Breast epithelium (tissue), 4 donors: ENCODE measurements at regions not wholly inside any gene's neighbourhood (a gene's known extent, or its start where the extent isn't known, plus 50 kb on each side); places are given as distances from the start of the nearest gene placed in this dataset.

Experiments used
- DNase-seq, 2 donors: peaks; one replicate each; pipeline ENCODE4 v3.0.0-alpha.2; 2019; ENCODE audit warnings: low spot score in 2 of 2
- H3K27ac ChIP-seq, 2 donors: fragments of 200-600 bp; sonication (generic) in 1 of 2; one replicate each; pipeline ENCODE4 v1.5.1; 2016 to 2019; ENCODE audit warnings: mild to moderate bottlenecking in 1 of 2
- H3K27me3 ChIP-seq, 2 donors: fragments of 200-600 bp; sonication (generic) in 1 of 2; one replicate each; pipeline versions ENCODE4 v1.5.1 to v1.6.0; 2017 to 2019; ENCODE audit warnings: control low read depth in 1 of 2, mild to moderate bottlenecking in 1 of 2
- H3K36me3 ChIP-seq: fragments of 200-600 bp; one replicate; pipeline ENCODE4 v1.5.1; 2019
- H3K4me1 ChIP-seq, 2 donors: fragments of 200-600 bp; sonication (generic); one replicate each; pipeline ENCODE4 v1.5.1; 2016 to 2019; ENCODE audit warnings: control low read depth in 1 of 2
- H3K4me3 ChIP-seq, 3 donors: fragments of 200-600 bp; sonication (generic); 1 replicate in 2 of 3; 2 replicates in 1 of 3; pipeline ENCODE4 v1.5.1; 2016 to 2019; ENCODE audit warnings: mild to moderate bottlenecking in 3 of 3, moderate library complexity in 2 of 3
- H3K9me3 ChIP-seq, 2 donors: fragments of 200-600 bp; sonication (generic) in 1 of 2; one replicate each; pipeline ENCODE4 v1.5.1; 2016 to 2019; ENCODE audit warnings: control low read depth in 1 of 2
- POLR2A ChIP-seq: fragments of 450-650 bp; IDR thresholded peaks from one replicate; pipeline ENCODE4 v1.6.1; 2016; ENCODE audit warnings: antibody characterized with exemption, mild to moderate bottlenecking, moderate library complexity
- POLR2AphosphoS5 ChIP-seq, 3 donors: sonication (generic); formaldehyde crosslinking; IDR thresholded peaks; one replicate each; pipeline ENCODE4 v1.6.1; 2017; ENCODE audit warnings: antibody characterized with exemption in 3 of 3
- intact Hi-C: fragments of 100-400 bp; cut with DNase I; formaldehyde crosslinking; loops from one replicate; pipeline ENCODE4 v1.15.1; 2023; ENCODE audit warnings: low total_unique reads
- TF ChIP-seq, protein P1 (sequence below), 3 donors: fragments of 450-650 bp; IDR thresholded peaks; one replicate each; pipeline ENCODE4 v1.5.1; 2016 to 2017; ENCODE audit warnings: antibody characterized with exemption in 3 of 3, mild to moderate bottlenecking in 3 of 3, moderate library complexity in 3 of 3

DNA sequence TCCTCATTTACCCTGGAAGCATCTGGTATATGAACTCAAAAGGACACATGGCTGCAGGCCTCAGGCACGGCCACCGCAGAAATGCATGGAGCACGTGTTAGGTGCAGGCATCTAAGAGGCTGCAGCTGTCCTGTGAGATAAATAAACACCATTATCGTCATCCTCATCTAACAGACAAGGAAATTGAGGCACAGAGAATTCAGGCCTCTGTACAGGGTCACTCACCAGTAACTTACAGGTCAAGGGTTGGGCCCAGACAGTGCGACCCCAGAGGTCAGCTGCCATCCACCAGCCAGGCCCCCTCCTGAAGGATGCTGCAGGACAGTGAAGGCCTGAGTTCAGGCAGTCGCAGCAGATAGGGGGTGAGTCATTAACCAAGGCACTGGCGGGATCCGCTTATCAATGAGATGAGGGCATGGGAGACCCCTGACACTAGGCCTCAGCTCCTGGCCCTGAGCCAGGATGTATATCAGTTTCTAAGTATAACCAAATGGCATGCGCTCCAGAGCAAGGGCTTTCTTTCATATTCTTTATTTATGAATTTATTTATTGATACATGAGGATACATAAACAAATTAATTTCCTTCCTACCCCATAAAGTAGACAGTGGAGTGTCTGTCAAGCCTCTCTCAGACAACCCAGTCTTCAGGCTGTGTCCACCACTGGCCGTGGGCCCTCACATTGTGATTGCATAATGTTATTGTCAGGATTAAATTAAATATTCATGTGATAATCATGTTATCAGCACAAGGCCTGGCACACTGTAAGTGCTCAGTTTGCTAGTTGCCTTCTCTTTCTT is 316.9 kb downstream of the QKI start:
- no peak for DNase-seq
- H3K4me1 ChIP-seq, result no peaks in the 10 kb centered on the region
- TF ChIP-seq, protein P1, sequence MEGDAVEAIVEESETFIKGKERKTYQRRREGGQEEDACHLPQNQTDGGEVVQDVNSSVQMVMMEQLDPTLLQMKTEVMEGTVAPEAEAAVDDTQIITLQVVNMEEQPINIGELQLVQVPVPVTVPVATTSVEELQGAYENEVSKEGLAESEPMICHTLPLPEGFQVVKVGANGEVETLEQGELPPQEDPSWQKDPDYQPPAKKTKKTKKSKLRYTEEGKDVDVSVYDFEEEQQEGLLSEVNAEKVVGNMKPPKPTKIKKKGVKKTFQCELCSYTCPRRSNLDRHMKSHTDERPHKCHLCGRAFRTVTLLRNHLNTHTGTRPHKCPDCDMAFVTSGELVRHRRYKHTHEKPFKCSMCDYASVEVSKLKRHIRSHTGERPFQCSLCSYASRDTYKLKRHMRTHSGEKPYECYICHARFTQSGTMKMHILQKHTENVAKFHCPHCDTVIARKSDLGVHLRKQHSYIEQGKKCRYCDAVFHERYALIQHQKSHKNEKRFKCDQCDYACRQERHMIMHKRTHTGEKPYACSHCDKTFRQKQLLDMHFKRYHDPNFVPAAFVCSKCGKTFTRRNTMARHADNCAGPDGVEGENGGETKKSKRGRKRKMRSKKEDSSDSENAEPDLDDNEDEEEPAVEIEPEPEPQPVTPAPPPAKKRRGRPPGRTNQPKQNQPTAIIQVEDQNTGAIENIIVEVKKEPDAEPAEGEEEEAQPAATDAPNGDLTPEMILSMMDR (IDR thresholded peaks at IDR 0.05), result no peak
- TF ChIP-seq POLR2A (no peak), POLR2AphosphoS5 (IDR thresholded peaks at IDR 0.05) (no peak)
- H3K9me3 ChIP-seq, result no peaks in the 10 kb centered on the region
- H3K36me3 ChIP-seq, result no peaks in the 10 kb centered on the region
- intact Hi-C loops, result no loop called here
- H3K4me3 ChIP-seq, result no peak overlapping the region
- no peak overlapping the region for H3K27ac ChIP-seq
- H3K27me3 ChIP-seq, result no peaks in the 10 kb centered on the region

DNA sequence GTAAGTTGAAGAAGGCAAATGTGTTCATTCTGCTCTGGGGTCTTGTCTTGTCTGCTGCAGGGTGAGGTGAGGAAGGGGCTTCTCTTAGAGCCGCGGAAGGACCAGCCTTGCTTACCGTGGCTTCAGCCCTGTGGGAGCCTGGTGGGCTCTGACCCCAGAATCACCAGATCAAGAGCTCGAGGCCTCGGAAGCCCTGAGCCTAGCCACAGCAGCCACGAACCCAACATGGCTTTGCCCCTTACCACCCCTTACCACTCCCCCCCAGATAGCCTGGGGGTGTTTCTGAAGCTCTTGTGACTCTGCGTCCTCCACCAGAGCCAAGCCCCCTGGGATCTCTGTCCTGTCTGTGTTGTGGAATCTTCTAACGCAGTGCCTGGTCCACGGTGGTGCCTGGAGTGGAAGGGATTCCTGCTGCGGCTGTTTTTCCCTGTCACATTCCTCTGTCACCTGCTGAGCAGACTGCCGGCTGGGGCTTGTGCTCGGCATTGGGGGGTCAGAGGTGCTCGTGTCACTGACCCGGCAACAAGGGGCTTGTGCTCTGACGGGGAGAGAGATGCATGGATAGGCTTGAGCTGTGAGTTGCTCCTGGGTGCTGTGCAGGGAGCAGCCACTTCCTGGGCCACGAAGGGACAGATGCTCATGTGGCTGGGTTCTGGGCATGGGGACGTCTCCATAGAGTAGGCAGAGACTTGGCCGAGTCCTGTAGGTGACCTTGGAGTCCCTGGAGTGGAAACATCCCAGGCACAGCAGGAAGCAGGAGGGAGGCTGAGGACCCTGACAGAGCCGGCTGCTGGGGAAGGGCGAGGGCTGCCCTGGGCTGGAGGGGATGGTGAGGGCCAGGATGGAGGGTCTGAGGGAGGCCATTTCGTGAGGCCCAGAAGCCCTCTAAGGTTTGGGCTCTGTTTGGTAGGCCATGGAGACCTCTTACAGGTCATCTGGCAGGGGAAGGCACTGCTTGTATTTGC is 316.0 kb downstream of the QKI start:
- Histone ChIP-seq H3K9me3 (no peaks in the 10 kb centered on the region), H3K27me3 (no peaks in the 10 kb centered on the region), H3K27ac (no peak overlapping the region), H3K36me3 (no peaks in the 10 kb centered on the region), H3K4me1 (no peaks in the 10 kb centered on the region), H3K4me3 (no peak overlapping the region)
- no peak for TF ChIP-seq POLR2A
- TF ChIP-seq, protein P1 (IDR thresholded peaks at IDR 0.05), result no peak
- no peak for TF ChIP-seq POLR2AphosphoS5 (IDR thresholded peaks at IDR 0.05)
- peak in 1 of 2 donors; percentile 24 for DNase-seq
- intact Hi-C loops, result no loop called here

DNA sequence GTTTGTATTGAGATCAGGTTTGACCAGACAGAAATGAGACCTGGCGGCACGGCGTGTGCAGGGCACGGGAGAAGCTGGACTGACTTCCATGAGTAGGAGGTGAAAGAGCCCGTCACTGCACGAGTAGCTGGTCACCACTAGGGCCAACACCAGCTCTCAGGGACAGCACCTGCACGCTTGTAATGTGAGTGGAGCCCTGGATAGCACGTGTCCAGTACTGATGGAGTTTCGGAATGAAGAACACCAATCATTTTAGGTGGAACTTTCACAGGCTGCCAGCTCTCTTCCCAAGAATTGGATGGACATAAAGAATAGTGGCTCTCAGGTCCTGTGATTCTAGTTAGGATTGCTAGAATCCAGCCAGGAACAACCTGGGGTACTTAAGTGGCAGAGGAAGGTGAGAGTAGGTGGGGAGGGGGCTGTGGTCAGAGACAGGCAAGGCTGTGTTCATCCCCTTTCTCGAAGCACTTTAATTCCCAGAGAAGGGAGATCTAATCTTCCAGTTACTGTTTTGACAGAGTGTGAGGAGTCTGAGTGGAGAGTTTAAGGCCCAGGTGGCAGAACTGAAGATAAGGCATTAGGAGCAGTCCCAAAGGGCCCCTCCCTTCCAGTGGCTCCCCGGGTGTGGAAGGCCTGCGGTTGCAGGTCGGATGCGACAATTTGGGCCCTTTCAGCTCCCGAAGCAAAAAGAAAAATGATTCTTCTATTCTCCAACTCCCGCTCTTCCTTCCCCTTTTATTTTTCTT is 314.8 kb downstream of the QKI start:
- no peaks in the 10 kb centered on the region for H3K27me3 ChIP-seq
- no peak overlapping the region for H3K27ac ChIP-seq
- TF ChIP-seq POLR2AphosphoS5 (IDR thresholded peaks at IDR 0.05) (no peak), POLR2A (no peak)
- TF ChIP-seq, protein P1 (IDR thresholded peaks at IDR 0.05), result no peak
- no peaks in the 10 kb centered on the region for H3K4me1 ChIP-seq
- H3K36me3 ChIP-seq, result no peaks in the 10 kb centered on the region
- H3K9me3 ChIP-seq, result no peaks in the 10 kb centered on the region
- intact Hi-C loops, result no loop called here
- DNase-seq, result peak in 1 of 2 donors; percentile 5
- H3K4me3 ChIP-seq, result no peak overlapping the region

GRCh38 chr6:163728442-163729126 is 314.1 kb downstream of the QKI start:
- no peak overlapping the region for H3K4me3 ChIP-seq
- no peaks in the 10 kb centered on the region for H3K9me3 ChIP-seq
- H3K27me3 ChIP-seq, result no peaks in the 10 kb centered on the region
- H3K27ac ChIP-seq, result no peak overlapping the region
- H3K4me1 ChIP-seq, result no peaks in the 10 kb centered on the region
- no peaks in the 10 kb centered on the region for H3K36me3 ChIP-seq
- intact Hi-C loops, result no loop called here
- peak in 1 of 2 donors; percentile 7 for DNase-seq
- TF ChIP-seq POLR2A, result no peak
- no peak for TF ChIP-seq POLR2AphosphoS5 (IDR thresholded peaks at IDR 0.05)
- TF ChIP-seq, protein P1 (IDR thresholded peaks at IDR 0.05), result no peak
